HepG2 (cell line): ENCODE measurements at regions not wholly inside any gene's neighbourhood (a gene's known extent, or its start where the extent isn't known, plus 50 kb on each side); places are given as distances from the start of the nearest gene placed in this dataset.

Experiments used
- FOXP4 ChIP-seq: sonication (generic); formaldehyde crosslinking; IDR thresholded peaks from 2 replicates; pipeline ENCODE4 v1.4.0; 2020; ENCODE audit warnings: missing genetic modification reagents
- HCFC1 ChIP-seq: fragments of 150-350 bp; IDR thresholded peaks from 2 replicates; pipeline ENCODE4 v1.6.1; 2014; ENCODE audit warnings: low read depth, low read length
- MTA3 ChIP-seq: sonication (generic); formaldehyde crosslinking; IDR thresholded peaks from 2 replicates; pipeline ENCODE4 v1.4.0; 2020; ENCODE audit warnings: missing genetic modification reagents
- RELA ChIP-seq: sonication (generic); formaldehyde crosslinking; IDR thresholded peaks from 2 replicates; pipeline ENCODE4 v1.4.0; 2020; ENCODE audit warnings: missing genetic modification reagents
- U2AF1 ChIP-seq: fragments of 200-400 bp; formaldehyde crosslinking; optimal IDR thresholded peaks from 2 replicates; pipeline ENCODE3; 2017; ENCODE audit warnings: mild to moderate bottlenecking, low read depth, low read length
- ZNF740 ChIP-seq: sonication (generic); formaldehyde crosslinking; IDR thresholded peaks from 2 replicates; pipeline ENCODE4 v1.4.0; 2020; ENCODE audit warnings: missing genetic modification reagents
- TF ChIP-seq, protein P1 (sequence below), 2 experiments: sonication (generic) in 1 of 2; formaldehyde crosslinking in 1 of 2; IDR thresholded peaks; 2 replicates each; pipeline versions ENCODE4 v1.5.1 to v1.6.1; 2011 to 2020; ENCODE audit warnings: borderline replicate concordance in 1 of 2, low read depth in 1 of 2, low read length in 1 of 2, mild to moderate bottlenecking in 1 of 2, missing genetic modification reagents in 1 of 2, moderate library complexity in 1 of 2

- TF ChIP-seq RELA (CRISPR knock-in tag): no peak
- TF ChIP-seq ZNF740 (CRISPR knock-in tag): no peak
- no peak for TF ChIP-seq U2AF1
- TF ChIP-seq, protein P1, sequence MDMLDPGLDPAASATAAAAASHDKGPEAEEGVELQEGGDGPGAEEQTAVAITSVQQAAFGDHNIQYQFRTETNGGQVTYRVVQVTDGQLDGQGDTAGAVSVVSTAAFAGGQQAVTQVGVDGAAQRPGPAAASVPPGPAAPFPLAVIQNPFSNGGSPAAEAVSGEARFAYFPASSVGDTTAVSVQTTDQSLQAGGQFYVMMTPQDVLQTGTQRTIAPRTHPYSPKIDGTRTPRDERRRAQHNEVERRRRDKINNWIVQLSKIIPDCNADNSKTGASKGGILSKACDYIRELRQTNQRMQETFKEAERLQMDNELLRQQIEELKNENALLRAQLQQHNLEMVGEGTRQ (IDR thresholded peaks at IDR 0.05; ENCODE audit: low read depth, low read length): no peak
- TF ChIP-seq, protein P1 (CRISPR knock-in tag; IDR thresholded peaks at IDR 0.05; ENCODE audit: borderline replicate concordance): no peak
- no peak for TF ChIP-seq MTA3 (CRISPR knock-in tag)
- no peak for TF ChIP-seq FOXP4 (CRISPR knock-in tag)
- TF ChIP-seq HCFC1: no peak
Observed at GRCh38 chr3:117674321-117674720, 964.7 kb downstream of the TUSC7 start.
